IMR-90 (cell line): ENCODE measurements at regions not wholly inside any gene's neighbourhood (a gene's known extent, or its start where the extent isn't known, plus 50 kb on each side); places are given as distances from the start of the nearest gene placed in this dataset.

ENCODE experiments used
- ATAC-seq: fragments of 200-7000 bp; cut with Tn5 transposase; 2 replicates; pipeline ENCODE4 v1.9.1; 2020; ENCODE audit warnings: low read depth, mild to moderate bottlenecking, moderate library complexity
- BruUV-seq: library from RNA; stranded (reverse); fragments of 400-500 nt; replicated peaks from 2 replicates; lab custom pipeline; 2021; lab: Mats Ljungman, UMichigan
- CTCF ChIA-PET: fragments of 300-600 bp; formaldehyde crosslinking; extraction: SDS; loops from one replicate; lab custom pipeline; 2021; ENCODE audit warnings: antibody characterized with exemption; lab: Yijun Ruan, JAX
- POLR2A ChIA-PET: fragments of 300-600 bp; sonication (Branson Sonifier 250); formaldehyde crosslinking; loops from one replicate; lab custom pipeline; 2022; ENCODE audit warnings: antibody characterized with exemption; ENCODE audit not compliant: unreplicated experiment; lab: Charles Lee
- DNase-seq: peaks from one replicate; pipeline ENCODE4 v3.0.0; 2013
- H2AFZ ChIP-seq: replicated peaks from 2 replicates; pipeline ENCODE3; 2013; ENCODE audit warnings: low read length, mild to moderate bottlenecking; ENCODE audit not compliant: poor library complexity
- H2AK5ac ChIP-seq: 2 replicates; pipeline ENCODE4 v1.6.1; 2013; ENCODE audit warnings: low read depth, low read length, inconsistent platforms
- H2AK9ac ChIP-seq: replicated peaks from 2 replicates; pipeline ENCODE3; 2013; ENCODE audit warnings: mild to moderate bottlenecking, low read depth, low read length, moderate library complexity; ENCODE audit not compliant: poor library complexity
- H2BK120ac ChIP-seq: 2 replicates; pipeline ENCODE4 v1.6.1; 2013; ENCODE audit warnings: low read depth, low read length, inconsistent platforms
- H2BK15ac ChIP-seq: 3 replicates; pipeline ENCODE4 v1.6.1; 2013; ENCODE audit warnings: low read depth, low read length, inconsistent platforms
- H2BK20ac ChIP-seq: 2 replicates; pipeline ENCODE4 v1.6.1; 2013; ENCODE audit warnings: low read depth, mild to moderate bottlenecking, inconsistent platforms, low read length, moderate library complexity
- H2BK5ac ChIP-seq: 2 replicates; pipeline ENCODE4 v1.6.1; 2013; ENCODE audit warnings: mild to moderate bottlenecking, low read depth, low read length, inconsistent platforms; ENCODE audit not compliant: poor library complexity, severe bottlenecking
- H3K14ac ChIP-seq: replicated peaks from 2 replicates; pipeline ENCODE4 v1.6.1; 2013; ENCODE audit warnings: low read depth, low read length, inconsistent platforms
- H3K18ac ChIP-seq: 2 replicates; pipeline ENCODE4 v1.6.1; 2013; ENCODE audit warnings: low read depth, low read length, control low read depth
- H3K23ac ChIP-seq: 2 replicates; pipeline ENCODE4 v1.6.1; 2013; ENCODE audit warnings: low read depth, low read length, inconsistent platforms
- H3K27ac ChIP-seq: 2 replicates; pipeline ENCODE4 v1.5.1; 2013; ENCODE audit warnings: mild to moderate bottlenecking, control low read depth, low read length; ENCODE audit not compliant: insufficient read depth
- H3K27me3 ChIP-seq: 2 replicates; pipeline ENCODE4 v1.6.1; 2013; ENCODE audit warnings: low read length; ENCODE audit not compliant: control insufficient read depth, insufficient read depth
- H3K36me3 ChIP-seq: 2 replicates; pipeline ENCODE4 v1.6.1; 2013; ENCODE audit warnings: low read length, mixed read lengths; ENCODE audit not compliant: control insufficient read depth, insufficient read depth
- H3K4ac ChIP-seq: 2 replicates; pipeline ENCODE4 v1.6.1; 2013; ENCODE audit warnings: low read depth, low read length, inconsistent platforms
- H3K4me1 ChIP-seq: 2 replicates; pipeline ENCODE4 v1.6.1; 2013; ENCODE audit warnings: low read length, mixed read lengths; ENCODE audit not compliant: control insufficient read depth, insufficient read depth
- H3K4me2 ChIP-seq: 2 replicates; pipeline ENCODE4 v1.6.1; 2013; ENCODE audit warnings: low read depth, mild to moderate bottlenecking, control low read depth, low read length, moderate library complexity
- H3K4me3 ChIP-seq: 2 replicates; pipeline ENCODE4 v1.5.1; 2013; ENCODE audit warnings: low read depth, mild to moderate bottlenecking, control low read depth, low read length, moderate library complexity; ENCODE audit not compliant: insufficient read depth
- H3K56ac ChIP-seq: 2 replicates; pipeline ENCODE4 v1.6.1; 2013; ENCODE audit warnings: low read length, inconsistent platforms; ENCODE audit not compliant: insufficient read depth; ENCODE audit errors: extremely low read depth
- H3K79me1 ChIP-seq, 2 experiments: 2 replicates each; pipeline ENCODE4 v1.6.1; 2013; ENCODE audit warnings: low read length in 2 of 2, inconsistent platforms in 1 of 2, low read depth in 1 of 2
- H3K9ac ChIP-seq: 2 replicates; pipeline ENCODE4 v1.6.1; 2013; ENCODE audit warnings: low read depth, low read length, control low read depth
- H3K9me1 ChIP-seq: 2 replicates; pipeline ENCODE4 v1.6.1; 2013; ENCODE audit warnings: low read length, inconsistent platforms; ENCODE audit not compliant: insufficient read depth
- H3K9me3 ChIP-seq: 2 replicates; pipeline ENCODE4 v1.6.1; 2013; ENCODE audit warnings: low read length; ENCODE audit not compliant: control insufficient read depth, insufficient read depth
- H4K20me1 ChIP-seq: 2 replicates; pipeline ENCODE4 v1.6.1; 2013; ENCODE audit warnings: low read length, inconsistent platforms; ENCODE audit not compliant: insufficient read depth
- H4K5ac ChIP-seq: 2 replicates; pipeline ENCODE4 v1.6.1; 2013; ENCODE audit warnings: mild to moderate bottlenecking, low read depth, low read length, control low read depth
- H4K8ac ChIP-seq, 2 experiments: 2 replicates each; pipeline ENCODE4 v1.6.1; 2013; ENCODE audit warnings: low read depth in 2 of 2, low read length in 2 of 2, control low read depth in 1 of 2, inconsistent platforms in 1 of 2
- H4K91ac ChIP-seq: 2 replicates; pipeline ENCODE4 v1.6.1; 2013; ENCODE audit warnings: low read depth, low read length, inconsistent platforms; ENCODE audit not compliant: insufficient read depth
- BHLHE40 ChIP-seq: fragments of 150-350 bp; IDR thresholded peaks from 2 replicates; pipeline ENCODE4 v1.6.1; 2016; ENCODE audit warnings: mild to moderate bottlenecking, low read depth, low read length
- CEBPB ChIP-seq: IDR thresholded peaks from 2 replicates; pipeline ENCODE4 v1.6.1; 2012; ENCODE audit warnings: low read depth, low read length, improper control_type of control experiment
- CHD1 ChIP-seq: IDR thresholded peaks from 2 replicates; pipeline ENCODE4 v1.6.1; 2012; ENCODE audit warnings: low read depth, low read length, improper control_type of control experiment
- CTCF ChIP-seq: conservative IDR thresholded peaks from 2 replicates; pipeline ENCODE4 v1.5.1; 2012; ENCODE audit warnings: mild to moderate bottlenecking, low read depth, low read length, improper control_type of control experiment
- ELK1 ChIP-seq: fragments of 150-350 bp; IDR thresholded peaks from 2 replicates; pipeline ENCODE4 v1.6.1; 2016; ENCODE audit warnings: low read depth, mild to moderate bottlenecking, low read length, moderate library complexity, borderline replicate concordance
- FOS ChIP-seq: fragments of 150-350 bp; IDR thresholded peaks from 2 replicates; pipeline ENCODE4 v1.6.1; 2016; ENCODE audit warnings: low read depth, low read length
- MAFK ChIP-seq: IDR thresholded peaks from 2 replicates; pipeline ENCODE4 v1.6.1; 2012; ENCODE audit warnings: low read depth, low read length, improper control_type of control experiment
- MAZ ChIP-seq: IDR thresholded peaks from 2 replicates; pipeline ENCODE4 v1.6.1; 2012; ENCODE audit warnings: low read depth, mild to moderate bottlenecking, low read length, improper control_type of control experiment, moderate library complexity, borderline replicate concordance
- MXI1 ChIP-seq: IDR thresholded peaks from 2 replicates; pipeline ENCODE4 v1.6.1; 2012; ENCODE audit warnings: low read depth, mild to moderate bottlenecking, low read length, moderate library complexity, borderline replicate concordance
- NFE2L2 ChIP-seq: fragments of 150-350 bp; IDR thresholded peaks from 2 replicates; pipeline ENCODE4 v1.6.1; 2016; ENCODE audit warnings: low read depth, mild to moderate bottlenecking, low read length
- POLR2A ChIP-seq: IDR thresholded peaks from 2 replicates; pipeline ENCODE4 v1.6.1; 2012; ENCODE audit warnings: mild to moderate bottlenecking, low read depth, low read length
- RAD21 ChIP-seq: IDR thresholded peaks from 2 replicates; pipeline ENCODE4 v1.6.1; 2012; ENCODE audit warnings: low read length, improper control_type of control experiment
- RCOR1 ChIP-seq: IDR thresholded peaks from 2 replicates; pipeline ENCODE4 v1.6.1; 2012; ENCODE audit warnings: mild to moderate bottlenecking, low read length, improper control_type of control experiment; ENCODE audit not compliant: insufficient replicate concordance
- RFX5 ChIP-seq: IDR thresholded peaks from 2 replicates; pipeline ENCODE4 v1.8.0; 2012; ENCODE audit warnings: low read depth, mild to moderate bottlenecking, low read length, moderate library complexity
- SMC3 ChIP-seq: fragments of 150-350 bp; IDR thresholded peaks from 2 replicates; pipeline ENCODE4 v1.6.1; 2016; ENCODE audit warnings: low read depth, mild to moderate bottlenecking, antibody characterized with exemption, low read length, moderate library complexity
- USF2 ChIP-seq: fragments of 150-350 bp; IDR thresholded peaks from 2 replicates; pipeline ENCODE4 v1.6.1; 2017; ENCODE audit warnings: mild to moderate bottlenecking, antibody characterized with exemption, low read length, low read depth
- WGBS, 2 experiments: methylation state at CpG; one replicate each; pipeline versions ENCODE4 v1.1.5 to v1.1.7; 2013; ENCODE audit warnings: missing lambda C conversion rate in 2 of 2; ENCODE audit not compliant: insufficient read length in 1 of 2; ENCODE audit errors: extremely low coverage in 2 of 2; 5-methylcytosine and 5-hydroxymethylcytosine counted together
- dilution Hi-C: fragments of 300-500 bp; cut with HindIII; formaldehyde crosslinking; loops from one replicate; pipeline ENCODE4 v1.14.3; 2018; ENCODE audit warnings: low sequenced_read_pairs; ENCODE audit not compliant: unreplicated experiment
- in situ Hi-C: fragments of 300-500 bp; cut with MboI; formaldehyde crosslinking; loops from 3 replicates; pipeline ENCODE4 v1.14.3; 2019; ENCODE audit warnings: low sequenced_read_pairs, inconsistent platforms, mixed read lengths
- intact Hi-C: fragments of 100-400 bp; cut with micrococcal nuclease; formaldehyde crosslinking; loops from 2 replicates; pipeline ENCODE4 v1.10.0; 2022

- no peak overlapping the region for H3K23ac ChIP-seq
- no peaks in the 10 kb centered on the region for H3K27me3 ChIP-seq
- peaks cover 4% of the 10 kb centered on the region for H3K4me1 ChIP-seq
- no peak overlapping the region for H2BK120ac ChIP-seq
- no peak overlapping the region for H3K4ac ChIP-seq
- DNase-seq (no peak), ATAC-seq (no peak)
- H3K9me1 ChIP-seq: no peaks in the 10 kb centered on the region
- no peaks in the 10 kb centered on the region for H3K9me3 ChIP-seq
- ChIA-PET POLR2A (no interaction called here), CTCF (interaction anchor here (1.0 kb wide), 1 partner anchor 38 kb away, joined by 3 read pairs; no protein-coding TSS in a partner anchor)
- H2BK15ac ChIP-seq: no peak overlapping the region
- no peak overlapping the region for H2BK20ac ChIP-seq
- no CpG with 5 or more reads among the region's 5 CpGs for WGBS, 2 experiments
- H3K14ac ChIP-seq: no peak overlapping the region
- no peak overlapping the region for H2AK9ac ChIP-seq
- dilution Hi-C loops: no loop called here
- H4K5ac ChIP-seq: no peak overlapping the region
- in situ Hi-C loops: no loop called here
- no peak overlapping the region for H3K18ac ChIP-seq
- no peak overlapping the region for H2AK5ac ChIP-seq
- intact Hi-C loops: no loop called here
- no peak overlapping the region for H3K27ac ChIP-seq
- H3K4me3 ChIP-seq: no peak overlapping the region
- H2BK5ac ChIP-seq: no peak overlapping the region
- H3K56ac ChIP-seq: no peak overlapping the region
- H3K9ac ChIP-seq: no peak overlapping the region
- H4K20me1 ChIP-seq: no peaks in the 10 kb centered on the region
- H3K4me2 ChIP-seq: no peak overlapping the region
- no TSS peak for BruUV-seq
- H2AFZ ChIP-seq: no peak overlapping the region
- TF ChIP-seq RCOR1 (no peak), RAD21 (no peak), POLR2A (no peak), CHD1 (no peak), MAZ (no peak), RFX5 (no peak), CEBPB (no peak), MAFK (no peak), BHLHE40 (no peak), SMC3 (no peak), MXI1 (no peak), CTCF (no peak), NFE2L2 (no peak), ELK1 (no peak), FOS (no peak), USF2 (no peak)
- H4K8ac ChIP-seq: no peak overlapping the region
- no peaks in the 10 kb centered on the region for H3K36me3 ChIP-seq
- H3K79me1 ChIP-seq: no peaks in the 10 kb centered on the region
- H4K91ac ChIP-seq: no peak overlapping the region
These were observed 96.4 kb upstream of the XPO1 start for GRCh38 chr2:61634512-61634911.
